Bronchial epithelial cell (primary cell): ENCODE measurements at regions not wholly inside any gene's neighbourhood (a gene's known extent, or its start where the extent isn't known, plus 50 kb on each side); places are given as distances from the start of the nearest gene placed in this dataset.

Experiments
- DNase-seq: peaks from one replicate; pipeline ENCODE4 v3.0.0-alpha.2; 2010; ENCODE audit warnings: low read depth
- FAIRE-seq: peaks from 2 replicates; lab custom pipeline; 2011; peaks lifted over from hg19 to GRCh38; lab: Jason Lieb, UNC
- H3K27me3 ChIP-seq: 2 replicates; pipeline ENCODE4 v1.5.1; 2011; ENCODE audit warnings: low read length; ENCODE audit not compliant: control insufficient read depth, insufficient read depth
- H3K36me3 ChIP-seq: 2 replicates; pipeline ENCODE4 v1.5.1; 2011; ENCODE audit warnings: low read length; ENCODE audit not compliant: control insufficient read depth, insufficient read depth
- H3K4me3 ChIP-seq: 2 replicates; pipeline ENCODE4 v1.5.1; 2011; ENCODE audit warnings: mild to moderate bottlenecking, low read depth, low read length, control low read depth
- TF ChIP-seq, protein P1 (sequence below): IDR thresholded peaks from 2 replicates; pipeline ENCODE4 v1.5.1; 2011; ENCODE audit warnings: mild to moderate bottlenecking, moderate library complexity, low read length, control low read depth, inconsistent platforms; ENCODE audit not compliant: insufficient read depth, severe bottlenecking

GRCh38 chr14:55950135-55950534, 168.1 kb upstream of the PELI2 start:
- FAIRE-seq (no peak), DNase-seq (no peak)
- Histone ChIP-seq H3K36me3 (no peaks in the 10 kb centered on the region), H3K4me3 (no peak overlapping the region), H3K27me3 (peaks cover 4% of the 10 kb centered on the region)
- TF ChIP-seq, protein P1, sequence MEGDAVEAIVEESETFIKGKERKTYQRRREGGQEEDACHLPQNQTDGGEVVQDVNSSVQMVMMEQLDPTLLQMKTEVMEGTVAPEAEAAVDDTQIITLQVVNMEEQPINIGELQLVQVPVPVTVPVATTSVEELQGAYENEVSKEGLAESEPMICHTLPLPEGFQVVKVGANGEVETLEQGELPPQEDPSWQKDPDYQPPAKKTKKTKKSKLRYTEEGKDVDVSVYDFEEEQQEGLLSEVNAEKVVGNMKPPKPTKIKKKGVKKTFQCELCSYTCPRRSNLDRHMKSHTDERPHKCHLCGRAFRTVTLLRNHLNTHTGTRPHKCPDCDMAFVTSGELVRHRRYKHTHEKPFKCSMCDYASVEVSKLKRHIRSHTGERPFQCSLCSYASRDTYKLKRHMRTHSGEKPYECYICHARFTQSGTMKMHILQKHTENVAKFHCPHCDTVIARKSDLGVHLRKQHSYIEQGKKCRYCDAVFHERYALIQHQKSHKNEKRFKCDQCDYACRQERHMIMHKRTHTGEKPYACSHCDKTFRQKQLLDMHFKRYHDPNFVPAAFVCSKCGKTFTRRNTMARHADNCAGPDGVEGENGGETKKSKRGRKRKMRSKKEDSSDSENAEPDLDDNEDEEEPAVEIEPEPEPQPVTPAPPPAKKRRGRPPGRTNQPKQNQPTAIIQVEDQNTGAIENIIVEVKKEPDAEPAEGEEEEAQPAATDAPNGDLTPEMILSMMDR: no peak

- DNase-seq (no peak), FAIRE-seq (no peak)
- Histone ChIP-seq H3K4me3 (no peak overlapping the region), H3K27me3 (peaks cover 5% of the 10 kb centered on the region), H3K36me3 (no peaks in the 10 kb centered on the region)
- TF ChIP-seq, protein P1: no peak
These were observed 166.6 kb upstream of the PELI2 start for GRCh38 chr14:55951341-55952206.

DNA sequence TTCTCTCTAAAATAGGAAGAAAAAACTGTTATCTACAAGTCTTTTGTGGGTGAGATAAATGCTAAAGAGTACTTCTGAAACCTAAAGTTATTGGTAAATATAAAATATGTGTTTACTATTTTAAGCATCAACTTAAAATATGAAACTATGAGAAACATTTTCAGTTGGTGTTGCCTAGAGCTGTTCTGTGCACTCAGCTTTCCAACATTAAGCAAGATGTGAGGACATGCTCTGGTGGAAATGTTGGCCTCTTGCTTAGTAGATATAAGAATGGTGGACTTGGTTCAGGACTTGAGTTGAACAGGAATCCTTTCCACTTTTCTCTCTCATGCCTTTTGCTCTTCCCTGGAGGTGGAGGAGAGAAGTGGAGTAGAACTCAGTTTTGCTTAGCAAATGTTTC, 164.1 kb upstream of the PELI2 start:
- Histone ChIP-seq H3K4me3 (no peak overlapping the region), H3K27me3 (peaks cover 8% of the 10 kb centered on the region), H3K36me3 (no peaks in the 10 kb centered on the region)
- no peak for DNase-seq
- TF ChIP-seq, protein P1: no peak
- no peak for FAIRE-seq

DNA sequence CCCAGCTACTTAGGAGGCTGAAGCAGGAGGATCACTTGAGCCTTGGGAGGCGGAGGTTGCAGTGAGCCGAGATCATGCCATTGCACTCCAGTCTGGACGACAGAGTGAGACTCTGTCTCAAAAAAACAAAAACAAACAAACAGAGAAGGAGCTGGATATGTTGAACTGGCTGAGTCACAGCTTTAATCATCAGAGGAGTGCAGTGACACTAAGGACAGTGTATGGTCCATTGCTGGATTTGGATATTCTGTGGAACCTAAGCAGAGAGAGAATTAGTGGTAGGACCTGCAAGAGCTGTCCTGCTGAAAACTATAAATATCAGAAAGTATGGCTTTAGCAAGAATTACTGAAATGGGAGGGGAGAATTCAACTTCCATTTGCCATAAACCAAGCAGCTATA, 163.0 kb upstream of the PELI2 start:
- no peak for FAIRE-seq
- no peak for DNase-seq
- TF ChIP-seq, protein P1: no peak
- Histone ChIP-seq H3K4me3 (no peak overlapping the region), H3K27me3 (peaks cover 8% of the 10 kb centered on the region), H3K36me3 (no peaks in the 10 kb centered on the region)

GRCh38 chr14:55957950-55958349, 160.3 kb upstream of the PELI2 start:
- TF ChIP-seq, protein P1: no peak
- FAIRE-seq (peak; percentile 50), DNase-seq (no peak)
- Histone ChIP-seq H3K27me3 (peaks cover 8% of the 10 kb centered on the region), H3K4me3 (no peak overlapping the region), H3K36me3 (no peaks in the 10 kb centered on the region)
